CD4-positive, alpha-beta T cell treated with Interleukin-17A for 4 hours (primary cell): ENCODE measurements at regions not wholly inside any gene's neighbourhood (a gene's known extent, or its start where the extent isn't known, plus 50 kb on each side); places are given as distances from the start of the nearest gene placed in this dataset.

Source experiments
- DNase-seq: peaks from one replicate; pipeline ENCODE4 v3.0.0-alpha.2; 2020; ENCODE audit warnings: mixed read lengths

DNA sequence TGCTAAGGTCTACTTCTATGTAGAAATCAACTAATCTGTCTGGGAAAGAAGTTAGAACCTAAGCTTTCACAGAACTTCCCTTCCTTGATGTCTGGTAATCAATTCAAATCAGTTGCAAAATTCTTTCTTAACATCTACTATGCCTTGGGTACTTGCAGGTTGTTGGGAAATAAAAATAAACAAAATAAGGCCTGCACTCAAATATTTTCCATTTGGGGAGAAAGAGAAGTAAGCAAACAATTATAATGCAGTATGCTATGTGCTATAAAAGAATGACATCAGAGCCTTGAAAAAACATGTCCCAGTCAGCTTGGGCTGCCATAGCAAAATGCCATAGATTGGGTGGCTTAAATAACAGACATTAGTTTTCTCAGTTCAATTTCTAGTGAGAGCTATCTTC lies 425.9 kb upstream of the DCN start:
- DNase-seq, result no peak

- no peak for DNase-seq
Measured at GRCh38 chr12:91606662-91607377, 424.2 kb upstream of the DCN start.

- no peak for DNase-seq
Measured at GRCh38 chr12:91604897-91605296, 422.3 kb upstream of the DCN start.

DNA sequence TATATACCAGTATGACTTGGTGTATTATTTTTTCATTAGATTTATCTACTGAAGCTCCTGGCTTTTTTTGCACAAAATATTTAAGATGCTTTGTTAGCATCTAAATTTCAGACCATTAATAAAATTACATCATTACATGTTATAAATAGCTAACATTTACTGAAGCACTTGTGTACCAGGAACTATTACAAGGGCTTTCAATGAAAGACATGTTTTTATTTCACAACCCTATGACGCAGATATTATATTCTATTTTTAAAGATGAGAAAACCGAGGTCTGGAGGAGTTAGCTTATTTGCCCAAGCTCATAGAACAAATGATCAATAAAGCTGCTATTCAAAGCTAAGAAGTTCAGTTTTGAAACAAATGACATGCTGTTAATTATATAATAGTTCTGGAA lies 420.4 kb upstream of the DCN start:
- no peak for DNase-seq

DNA sequence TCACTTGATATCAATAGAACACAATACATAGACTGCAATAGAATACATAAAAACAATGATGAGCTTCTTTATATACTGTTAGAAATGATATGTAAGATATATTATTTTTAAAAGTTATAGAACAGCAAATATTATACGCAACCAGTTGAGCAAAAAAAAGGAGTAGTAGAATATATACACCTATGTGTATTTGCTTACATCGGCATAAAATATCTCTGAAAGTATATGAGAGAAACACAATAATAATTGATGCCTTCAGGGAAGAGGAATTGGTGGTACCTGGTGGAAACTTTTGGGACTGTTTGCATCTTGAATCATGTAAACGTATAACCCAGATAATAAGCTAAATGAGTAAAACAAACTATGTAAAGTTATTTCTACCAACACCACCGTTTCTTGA lies 418.4 kb upstream of the DCN start:
- DNase-seq, result no peak

GRCh38 chr12:91594715-91595114 lies 412.1 kb upstream of the DCN start:
- DNase-seq, result no peak

DNA sequence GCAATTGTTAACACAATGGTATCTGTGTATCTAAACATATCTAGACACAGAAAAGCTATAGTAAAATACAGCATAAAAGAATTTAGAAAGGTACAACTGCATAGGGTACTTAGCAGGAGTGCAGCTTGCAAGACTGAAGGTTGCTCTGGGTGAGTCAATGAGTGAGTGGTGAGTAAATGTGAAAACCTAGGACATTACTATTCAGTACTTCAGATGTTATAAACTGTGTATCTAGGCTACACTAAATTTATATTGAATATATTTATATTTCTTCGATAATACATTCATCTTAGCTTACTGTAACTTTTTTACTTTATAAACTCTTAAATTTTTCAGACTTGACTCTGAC lies 409.0 kb upstream of the DCN start:
- no peak for DNase-seq

- DNase-seq, result no peak
Measured at GRCh38 chr12:91590966-91591638, 408.5 kb upstream of the DCN start.

DNA sequence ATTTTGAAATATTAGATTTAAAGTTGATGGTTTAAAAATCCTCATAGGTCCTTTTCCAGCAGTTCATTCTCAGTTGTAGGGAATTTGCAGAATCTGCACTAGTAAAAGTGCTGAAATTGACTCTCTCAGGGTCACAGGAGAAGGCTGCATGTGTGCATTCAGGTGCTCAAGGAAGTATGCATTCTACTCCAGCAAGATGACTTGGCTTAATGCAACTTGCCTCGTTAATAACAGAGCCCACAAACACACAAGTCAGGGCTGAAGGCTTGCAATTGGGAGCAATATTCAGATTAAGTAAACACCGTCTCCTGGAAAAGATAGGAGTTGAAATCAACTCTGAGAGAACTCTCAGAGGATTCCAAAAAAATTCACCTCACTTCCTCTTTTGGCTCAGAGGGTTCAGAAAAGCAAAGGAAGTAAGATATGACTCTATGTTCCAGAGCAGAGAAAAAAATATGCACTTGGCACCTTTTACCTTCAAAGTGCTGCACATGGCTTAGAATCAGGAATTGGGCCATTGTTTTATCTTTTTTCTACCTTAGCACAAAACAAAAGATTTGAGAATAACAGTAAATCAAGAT lies 406.3 kb upstream of the DCN start:
- no peak for DNase-seq

GRCh38 chr12:91586015-91586414 lies 403.4 kb upstream of the DCN start:
- no peak for DNase-seq

- no peak for DNase-seq
Measured at GRCh38 chr12:91582811-91583210, 400.2 kb upstream of the DCN start.

- DNase-seq, result no peak
Measured at GRCh38 chr12:91579516-91580263, 397.1 kb upstream of the DCN start.

DNA sequence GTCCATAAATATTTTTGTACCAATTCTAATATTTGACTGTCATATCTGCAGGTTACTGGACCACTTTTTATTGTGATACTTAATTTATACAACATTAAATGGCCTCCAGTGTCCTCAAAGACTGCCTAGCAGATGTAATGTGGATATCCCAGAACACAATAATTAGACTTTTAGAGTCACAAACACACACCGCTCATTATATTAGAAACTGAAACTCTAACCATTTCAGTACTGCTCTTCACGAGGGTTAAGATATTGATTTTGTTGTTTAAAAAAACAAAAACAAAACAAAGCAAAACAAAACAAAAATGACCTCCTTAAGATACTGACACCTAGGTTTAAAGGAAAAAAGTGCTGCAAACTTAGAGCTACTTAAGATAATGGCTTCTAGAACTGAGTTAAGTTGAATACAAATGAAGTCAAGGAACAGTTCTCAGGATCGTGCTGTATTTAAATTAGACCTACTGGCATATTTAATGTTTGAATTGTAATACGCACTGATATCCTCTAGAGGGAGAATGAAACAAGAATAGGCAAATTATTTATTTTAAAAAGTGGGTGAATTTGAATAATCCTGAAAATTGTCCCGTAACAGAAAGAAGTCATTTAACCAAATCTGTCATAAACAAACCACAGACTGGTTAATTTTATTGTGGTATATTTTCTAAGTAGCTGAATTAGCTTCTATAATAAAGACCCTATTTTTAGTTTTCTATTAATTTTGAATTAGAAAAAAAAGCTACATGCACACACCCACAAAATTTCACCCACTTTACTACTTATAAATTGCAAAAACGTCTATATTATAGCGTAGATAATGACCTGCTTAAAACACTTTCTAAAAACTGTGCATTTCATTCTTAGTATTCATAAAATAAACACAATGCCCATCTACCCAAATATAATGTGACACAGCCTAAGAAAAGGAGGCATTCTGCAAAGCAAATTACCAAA lies 395.2 kb upstream of the DCN start:
- no peak for DNase-seq

- DNase-seq, result no peak
Measured at GRCh38 chr12:91576432-91576831, 393.8 kb upstream of the DCN start.

DNA sequence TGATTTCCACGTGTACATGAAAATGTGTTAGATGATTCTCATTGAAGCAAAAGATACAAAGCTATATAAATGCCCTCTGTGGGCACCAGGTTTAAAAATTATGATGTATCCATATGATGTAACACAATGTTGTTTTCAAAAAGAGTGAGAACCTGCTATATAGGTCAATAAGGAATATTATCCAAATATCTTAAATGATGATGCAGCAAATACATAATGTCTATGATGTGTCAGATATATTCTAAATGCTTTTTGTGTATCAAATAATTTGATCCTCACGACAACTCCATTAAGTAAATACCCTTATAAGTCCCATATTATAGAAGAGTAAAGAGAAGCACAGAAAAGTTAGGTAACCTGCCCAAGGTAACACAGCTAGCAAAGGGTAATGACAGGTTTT lies 393.0 kb upstream of the DCN start:
- no peak for DNase-seq

DNA sequence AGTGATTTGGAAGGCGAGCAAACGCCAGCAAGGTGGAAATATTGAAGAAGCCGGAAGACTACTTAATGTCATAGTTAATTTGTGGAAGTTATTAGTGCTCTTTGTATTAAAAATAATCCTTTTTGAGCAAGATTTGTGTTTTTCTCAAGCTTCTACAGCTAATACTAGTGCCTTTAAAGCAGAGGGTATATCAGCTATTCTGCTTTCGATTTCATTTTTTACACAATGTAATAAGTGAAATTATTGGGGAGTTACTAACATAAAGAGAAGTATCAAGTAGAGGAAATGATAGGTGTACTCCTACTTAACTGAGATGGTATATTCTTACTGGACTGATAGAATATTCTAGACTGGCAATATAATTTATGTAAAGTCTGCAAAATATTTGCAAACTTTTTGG lies 392.4 kb upstream of the DCN start:
- no peak for DNase-seq

DNA sequence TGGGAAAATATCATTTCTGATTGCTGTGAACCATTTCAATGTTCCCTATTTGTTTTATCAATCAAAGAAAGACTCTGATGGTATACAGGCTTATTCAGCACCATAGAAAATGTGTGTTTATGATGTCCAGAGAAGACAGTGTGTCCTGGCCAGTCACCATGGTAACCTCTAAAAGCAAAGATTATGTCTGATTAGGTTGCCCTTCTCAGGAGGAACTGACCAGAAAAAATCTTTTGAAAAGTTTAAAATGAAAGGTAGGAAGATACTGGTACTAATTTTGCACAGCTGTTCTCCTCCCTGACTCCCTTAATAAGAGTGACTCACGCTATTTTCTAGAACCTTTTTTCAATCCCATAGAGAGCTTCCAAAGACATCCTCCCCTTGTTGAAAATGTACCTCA lies 391.8 kb upstream of the DCN start:
- DNase-seq, result no peak

GRCh38 chr12:91572869-91573268 lies 390.3 kb upstream of the DCN start:
- DNase-seq, result no peak

DNA sequence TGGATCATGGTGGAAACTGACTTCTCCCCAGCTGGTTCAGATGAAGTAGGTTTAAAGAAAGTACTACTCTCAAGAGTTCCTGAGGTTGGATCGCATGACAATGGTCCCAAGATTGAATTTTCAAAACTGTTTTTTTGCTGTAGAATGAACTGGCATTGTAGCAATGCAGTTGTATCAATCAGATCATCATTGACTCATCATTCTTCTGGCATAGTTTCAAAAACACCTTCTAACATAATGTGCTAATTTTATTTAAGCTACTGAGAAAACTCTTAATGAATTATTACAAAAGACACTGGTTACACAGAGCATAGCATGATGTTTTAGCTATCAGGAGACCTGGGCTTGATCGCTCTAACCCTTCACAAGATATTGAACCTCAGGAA lies 384.5 kb upstream of the DCN start:
- DNase-seq, result no peak

GRCh38 chr12:91566328-91567099 lies 383.9 kb upstream of the DCN start:
- no peak for DNase-seq

DNA sequence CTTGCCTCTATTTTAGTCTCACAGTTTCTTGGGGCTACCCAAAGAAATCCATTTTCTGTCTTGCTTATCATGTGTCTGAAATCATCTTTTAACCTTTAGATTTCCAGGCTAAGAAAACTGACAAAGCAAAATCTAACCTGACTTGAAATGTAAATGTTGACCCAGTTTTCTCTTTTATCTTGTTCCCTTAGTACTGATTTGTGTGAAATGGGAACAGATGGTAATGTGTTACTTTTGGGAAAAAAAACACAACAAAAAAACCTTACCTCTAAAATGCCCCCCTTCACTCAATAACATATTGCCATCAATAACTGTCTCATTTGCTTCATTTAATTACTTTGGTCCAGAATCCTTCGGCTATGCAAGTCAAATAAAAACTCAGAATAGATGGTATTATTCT lies 383.2 kb upstream of the DCN start:
- DNase-seq, result no peak

- no peak for DNase-seq
Measured at GRCh38 chr12:91565246-91565645, 382.6 kb upstream of the DCN start.
